A549 (cell line): ENCODE measurements at regions not wholly inside any gene's neighbourhood (a gene's known extent, or its start where the extent isn't known, plus 50 kb on each side); places are given as distances from the start of the nearest gene placed in this dataset.

ENCODE experiments used
- CHD2 ChIP-seq: fragments of 150-350 bp; IDR thresholded peaks from 2 replicates; pipeline ENCODE4 v1.6.1; 2014; ENCODE audit warnings: low read length; ENCODE audit not compliant: partially characterized antibody
- NFE2L2 ChIP-seq: fragments of 150-350 bp; conservative IDR thresholded peaks from 2 replicates; pipeline ENCODE4 v1.6.1; 2014; ENCODE audit warnings: low read length
- POLR2A ChIP-seq: IDR thresholded peaks from 2 replicates; pipeline ENCODE4 v1.6.1; 2012; ENCODE audit warnings: mild to moderate bottlenecking, low read length
- RCOR1 ChIP-seq: fragments of 150-350 bp; IDR thresholded peaks from 2 replicates; pipeline ENCODE4 v1.6.1; 2014; ENCODE audit warnings: antibody characterized with exemption, low read length, low read depth
- SMC3 ChIP-seq: fragments of >200 bp; sonication (Bioruptor Twin); formaldehyde crosslinking; IDR thresholded peaks from 3 replicates; pipeline ENCODE4 v1.6.1; 2018; ENCODE audit warnings: inconsistent platforms
- TF ChIP-seq, protein P1 (sequence below): fragments of >200 bp; sonication (Bioruptor Twin); formaldehyde crosslinking; IDR thresholded peaks from 3 replicates; pipeline ENCODE4 v1.5.1; 2016
- TF ChIP-seq, protein P2 (sequence below): fragments of 450-650 bp; IDR thresholded peaks from 2 replicates; pipeline ENCODE4 v1.6.1; 2014; ENCODE audit warnings: antibody characterized with exemption

DNA sequence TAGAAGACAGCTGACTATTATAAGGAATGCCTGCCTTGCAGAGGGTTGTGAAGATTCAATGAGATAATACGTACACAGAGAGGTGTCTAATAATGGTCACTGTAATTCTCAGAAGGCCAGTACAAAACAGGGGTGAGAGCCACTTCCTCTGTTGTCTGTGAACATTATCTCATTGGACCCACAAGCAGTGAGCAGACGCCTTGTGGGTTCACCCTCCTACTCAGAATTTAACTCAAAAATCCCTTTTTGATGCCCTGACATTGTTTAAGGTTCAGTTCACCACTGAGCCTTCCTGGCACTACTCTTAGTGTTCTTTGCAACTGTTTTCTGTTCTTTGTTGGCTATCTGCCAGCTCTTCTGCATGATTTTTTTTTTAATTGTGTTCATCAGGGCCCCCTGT, 467.4 kb downstream of the BCOR start:
- TF ChIP-seq SMC3 (no peak), RCOR1 (no peak), POLR2A (no peak), NFE2L2 (no peak), CHD2 (no peak)
- TF ChIP-seq, protein P1, sequence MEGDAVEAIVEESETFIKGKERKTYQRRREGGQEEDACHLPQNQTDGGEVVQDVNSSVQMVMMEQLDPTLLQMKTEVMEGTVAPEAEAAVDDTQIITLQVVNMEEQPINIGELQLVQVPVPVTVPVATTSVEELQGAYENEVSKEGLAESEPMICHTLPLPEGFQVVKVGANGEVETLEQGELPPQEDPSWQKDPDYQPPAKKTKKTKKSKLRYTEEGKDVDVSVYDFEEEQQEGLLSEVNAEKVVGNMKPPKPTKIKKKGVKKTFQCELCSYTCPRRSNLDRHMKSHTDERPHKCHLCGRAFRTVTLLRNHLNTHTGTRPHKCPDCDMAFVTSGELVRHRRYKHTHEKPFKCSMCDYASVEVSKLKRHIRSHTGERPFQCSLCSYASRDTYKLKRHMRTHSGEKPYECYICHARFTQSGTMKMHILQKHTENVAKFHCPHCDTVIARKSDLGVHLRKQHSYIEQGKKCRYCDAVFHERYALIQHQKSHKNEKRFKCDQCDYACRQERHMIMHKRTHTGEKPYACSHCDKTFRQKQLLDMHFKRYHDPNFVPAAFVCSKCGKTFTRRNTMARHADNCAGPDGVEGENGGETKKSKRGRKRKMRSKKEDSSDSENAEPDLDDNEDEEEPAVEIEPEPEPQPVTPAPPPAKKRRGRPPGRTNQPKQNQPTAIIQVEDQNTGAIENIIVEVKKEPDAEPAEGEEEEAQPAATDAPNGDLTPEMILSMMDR: no peak
- TF ChIP-seq, protein P2, sequence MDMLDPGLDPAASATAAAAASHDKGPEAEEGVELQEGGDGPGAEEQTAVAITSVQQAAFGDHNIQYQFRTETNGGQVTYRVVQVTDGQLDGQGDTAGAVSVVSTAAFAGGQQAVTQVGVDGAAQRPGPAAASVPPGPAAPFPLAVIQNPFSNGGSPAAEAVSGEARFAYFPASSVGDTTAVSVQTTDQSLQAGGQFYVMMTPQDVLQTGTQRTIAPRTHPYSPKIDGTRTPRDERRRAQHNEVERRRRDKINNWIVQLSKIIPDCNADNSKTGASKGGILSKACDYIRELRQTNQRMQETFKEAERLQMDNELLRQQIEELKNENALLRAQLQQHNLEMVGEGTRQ: no peak
